DOHH2 (cell line): ENCODE measurements at regions not wholly inside any gene's neighbourhood (a gene's known extent, or its start where the extent isn't known, plus 50 kb on each side); places are given as distances from the start of the nearest gene placed in this dataset.
"Not testable (repeated sequence)": the region's sequence is repeated elsewhere in the genome, so short reads cannot be mapped to it uniquely, and the experiment has no call there.

ENCODE experiments used
- H3F3A ChIP-seq: fragments of 200-600 bp; sonication (generic), shearing (Covaris generic); 2 replicates; pipeline ENCODE4 v1.6.0; 2016; ENCODE audit warnings: antibody characterized with exemption, mild to moderate bottlenecking; ENCODE audit not compliant: control insufficient read depth, insufficient read depth
- H3K27ac ChIP-seq: fragments of 200-600 bp; sonication (generic); 2 replicates; pipeline ENCODE4 v1.5.1; 2014; ENCODE audit warnings: low read depth, mild to moderate bottlenecking, low read length, moderate library complexity
- H3K27me3 ChIP-seq: fragments of 200-600 bp; sonication (generic); 2 replicates; pipeline ENCODE4 v1.6.1; 2014; ENCODE audit warnings: mild to moderate bottlenecking, low read length, mixed read lengths; ENCODE audit not compliant: control insufficient read depth
- H3K36me3 ChIP-seq: fragments of 200-600 bp; sonication (generic); 2 replicates; pipeline ENCODE4 v1.6.1; 2014; ENCODE audit warnings: mild to moderate bottlenecking, low read length, moderate library complexity, mixed read lengths; ENCODE audit not compliant: control insufficient read depth
- H3K4me1 ChIP-seq: fragments of 200-600 bp; sonication (generic); 2 replicates; pipeline ENCODE4 v1.6.1; 2014; ENCODE audit warnings: mild to moderate bottlenecking, low read length, mixed read lengths; ENCODE audit not compliant: control insufficient read depth
- H3K4me2 ChIP-seq: fragments of 200-600 bp; sonication (generic); 2 replicates; pipeline ENCODE4 v1.6.0; 2014; ENCODE audit warnings: mild to moderate bottlenecking, low read length, moderate library complexity
- H3K4me3 ChIP-seq: fragments of 200-600 bp; sonication (generic); 2 replicates; pipeline ENCODE4 v1.5.1; 2014; ENCODE audit warnings: mild to moderate bottlenecking, low read length, mixed read lengths
- H3K79me2 ChIP-seq: fragments of 200-600 bp; sonication (generic); 2 replicates; pipeline ENCODE4 v1.6.1; 2014; ENCODE audit warnings: mild to moderate bottlenecking, low read length, mixed read lengths; ENCODE audit not compliant: control insufficient read depth
- H3K9me2 ChIP-seq: fragments of 200-600 bp; sonication (generic); replicated peaks from 2 replicates; pipeline ENCODE4 v1.6.1; 2014; ENCODE audit warnings: mild to moderate bottlenecking, low read length, mixed read lengths; ENCODE audit not compliant: control insufficient read depth
- H3K9me3 ChIP-seq: fragments of 200-600 bp; sonication (generic); 2 replicates; pipeline ENCODE4 v1.6.1; 2014; ENCODE audit warnings: antibody characterized with exemption, low read length, mixed read lengths; ENCODE audit not compliant: control insufficient read depth, insufficient read depth
- H4K20me1 ChIP-seq: fragments of 200-600 bp; sonication (generic); 2 replicates; pipeline ENCODE4 v1.6.0; 2014; ENCODE audit warnings: low read depth, mild to moderate bottlenecking, antibody characterized with exemption, low read length, moderate library complexity; ENCODE audit not compliant: control insufficient read depth, insufficient read depth
- EZH2phosphoT487 ChIP-seq: fragments of 200-600 bp; sonication (generic); IDR thresholded peaks from 2 replicates; pipeline ENCODE4 v1.6.1; 2017; ENCODE audit warnings: borderline replicate concordance, mild to moderate bottlenecking, antibody characterized with exemption, low read length, moderate library complexity, mixed read lengths
- TF ChIP-seq, protein P1 (sequence below): fragments of 200-600 bp; sonication (generic); IDR thresholded peaks from one replicate; pipeline ENCODE4 v1.5.1; 2014; ENCODE audit warnings: antibody characterized with exemption, mild to moderate bottlenecking, low read depth, low read length; ENCODE audit not compliant: poor library complexity, severe bottlenecking

DNA sequence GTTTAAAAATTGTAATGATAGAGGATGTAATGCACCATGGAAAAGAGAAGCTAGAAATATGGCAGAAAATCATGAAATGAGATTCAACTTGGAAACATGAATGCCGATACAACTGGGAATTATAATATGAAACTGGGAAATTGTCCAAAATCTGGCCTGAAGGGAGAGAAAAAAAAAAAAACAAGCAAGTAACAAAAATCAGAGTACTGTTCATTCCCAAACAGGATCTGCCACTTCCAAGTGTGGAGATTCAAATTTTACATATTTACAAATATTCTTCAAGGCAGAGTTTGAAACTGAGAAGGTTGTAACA lies 56.6 kb upstream of the MOCS2 start:
- H3K9me3 ChIP-seq, result no peaks in the 10 kb centered on the region
- TF ChIP-seq EZH2phosphoT487, result no peak
- TF ChIP-seq, protein P1, sequence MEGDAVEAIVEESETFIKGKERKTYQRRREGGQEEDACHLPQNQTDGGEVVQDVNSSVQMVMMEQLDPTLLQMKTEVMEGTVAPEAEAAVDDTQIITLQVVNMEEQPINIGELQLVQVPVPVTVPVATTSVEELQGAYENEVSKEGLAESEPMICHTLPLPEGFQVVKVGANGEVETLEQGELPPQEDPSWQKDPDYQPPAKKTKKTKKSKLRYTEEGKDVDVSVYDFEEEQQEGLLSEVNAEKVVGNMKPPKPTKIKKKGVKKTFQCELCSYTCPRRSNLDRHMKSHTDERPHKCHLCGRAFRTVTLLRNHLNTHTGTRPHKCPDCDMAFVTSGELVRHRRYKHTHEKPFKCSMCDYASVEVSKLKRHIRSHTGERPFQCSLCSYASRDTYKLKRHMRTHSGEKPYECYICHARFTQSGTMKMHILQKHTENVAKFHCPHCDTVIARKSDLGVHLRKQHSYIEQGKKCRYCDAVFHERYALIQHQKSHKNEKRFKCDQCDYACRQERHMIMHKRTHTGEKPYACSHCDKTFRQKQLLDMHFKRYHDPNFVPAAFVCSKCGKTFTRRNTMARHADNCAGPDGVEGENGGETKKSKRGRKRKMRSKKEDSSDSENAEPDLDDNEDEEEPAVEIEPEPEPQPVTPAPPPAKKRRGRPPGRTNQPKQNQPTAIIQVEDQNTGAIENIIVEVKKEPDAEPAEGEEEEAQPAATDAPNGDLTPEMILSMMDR, result no peak

DNA sequence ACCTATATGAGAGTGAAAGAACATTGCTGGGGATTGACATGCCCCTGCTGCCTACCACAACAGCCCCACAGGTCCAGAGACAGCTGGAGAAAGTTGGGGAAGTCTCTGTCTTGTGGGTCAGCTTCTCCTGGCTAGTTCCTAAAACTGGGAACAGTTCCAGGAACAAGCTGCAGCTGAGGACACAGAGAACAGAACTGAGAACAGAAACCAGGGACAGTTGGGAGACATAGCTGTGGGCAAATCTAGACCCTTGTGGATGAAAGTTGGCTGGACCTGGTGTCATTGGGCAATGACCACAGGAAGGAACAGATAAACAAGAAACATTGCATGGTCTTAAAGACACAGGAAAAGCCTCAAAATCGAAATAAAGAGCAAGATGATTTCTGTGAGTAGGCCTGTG lies 58.3 kb upstream of the MOCS2 start:
- H3K27ac ChIP-seq, result no peak overlapping the region

More for the DNA sequence above, 56.6 kb upstream of the MOCS2 start:
- no peaks in the 10 kb centered on the region for H3K79me2 ChIP-seq
- no peaks in the 10 kb centered on the region for H3F3A ChIP-seq
- no peaks in the 10 kb centered on the region for H3K36me3 ChIP-seq
- H3K27ac ChIP-seq, result no peak overlapping the region
- H3K4me1 ChIP-seq, result no peaks in the 10 kb centered on the region
- no peaks in the 10 kb centered on the region for H3K9me2 ChIP-seq
- no peak overlapping the region for H3K4me2 ChIP-seq
- no peak overlapping the region for H3K4me3 ChIP-seq
- H3K27me3 ChIP-seq, result no peaks in the 10 kb centered on the region
- H4K20me1 ChIP-seq, result no peaks in the 10 kb centered on the region

DNA sequence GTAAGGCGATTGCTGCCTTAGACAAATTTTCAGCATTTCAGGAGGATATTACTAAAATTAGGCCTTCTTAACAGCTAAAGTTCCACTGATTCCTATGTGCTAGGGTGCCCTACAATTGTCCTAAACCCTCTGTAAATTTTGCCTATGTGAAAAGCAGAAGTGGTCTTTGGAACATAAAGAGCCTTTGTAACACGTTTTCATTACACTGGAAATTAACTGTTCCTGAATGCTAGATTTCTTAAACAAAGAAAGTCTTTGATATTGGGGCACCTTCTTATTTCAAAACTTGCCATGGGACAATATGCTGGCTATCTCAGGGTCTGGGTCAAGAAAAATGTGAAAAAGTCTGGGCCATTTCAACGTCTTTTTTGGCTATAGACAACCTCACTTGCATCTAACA lies 60.4 kb upstream of the MOCS2 start:
- Histone ChIP-seq H3K9me2 (no peaks in the 10 kb centered on the region), H3K4me1 (no peaks in the 10 kb centered on the region), H3K27me3 (no peaks in the 10 kb centered on the region), H3K4me2 (no peak overlapping the region), H3K27ac (no peak overlapping the region), H4K20me1 (no peaks in the 10 kb centered on the region), H3K9me3 (no peaks in the 10 kb centered on the region), H3F3A (no peaks in the 10 kb centered on the region), H3K4me3 (no peak overlapping the region), H3K36me3 (no peaks in the 10 kb centered on the region), H3K79me2 (no peaks in the 10 kb centered on the region)
- no peak for TF ChIP-seq EZH2phosphoT487
- TF ChIP-seq, protein P1, result no peak

More for the DNA sequence above, 58.3 kb upstream of the MOCS2 start:
- no peaks in the 10 kb centered on the region for H4K20me1 ChIP-seq
- H3K4me1 ChIP-seq, result no peaks in the 10 kb centered on the region
- no peak overlapping the region for H3K4me2 ChIP-seq
- H3K27me3 ChIP-seq, result no peaks in the 10 kb centered on the region
- TF ChIP-seq EZH2phosphoT487, result no peak
- TF ChIP-seq, protein P1, result no peak
- no peaks in the 10 kb centered on the region for H3K9me2 ChIP-seq
- H3K79me2 ChIP-seq, result no peaks in the 10 kb centered on the region
- H3K4me3 ChIP-seq, result no peak overlapping the region
- no peaks in the 10 kb centered on the region for H3K36me3 ChIP-seq
- no peaks in the 10 kb centered on the region for H3F3A ChIP-seq
- H3K9me3 ChIP-seq, result no peaks in the 10 kb centered on the region

DNA sequence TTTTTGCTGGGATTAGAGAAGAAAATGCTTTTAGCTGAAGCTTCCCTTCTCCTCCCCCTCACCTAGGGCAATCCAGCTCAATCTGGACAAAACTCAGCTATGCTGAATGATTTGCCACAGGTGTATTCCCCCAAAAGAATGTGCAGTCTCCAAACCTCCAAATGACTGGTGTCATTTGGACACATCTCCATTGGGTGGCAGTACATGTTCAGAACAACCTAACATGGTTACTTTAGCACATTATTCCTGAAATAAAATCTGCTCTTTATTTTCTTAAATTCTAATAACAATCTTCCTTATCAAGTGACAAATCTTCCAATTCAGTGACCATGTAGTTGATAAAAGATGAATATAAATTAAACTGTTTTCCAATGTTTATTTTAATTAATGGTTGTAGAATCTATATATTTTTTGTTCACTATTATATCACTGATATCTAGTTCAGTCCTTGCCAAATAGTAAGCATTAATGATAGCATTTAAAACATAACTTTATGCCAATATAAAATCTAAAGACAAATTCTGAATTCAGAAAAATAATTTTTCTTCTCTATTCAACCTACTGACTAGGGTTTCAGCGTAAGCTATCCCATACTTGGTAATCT lies 61.3 kb upstream of the MOCS2 start:
- H3K4me3 ChIP-seq, result no peak overlapping the region
- no peaks in the 10 kb centered on the region for H3K9me2 ChIP-seq
- TF ChIP-seq, protein P1, result peak; percentile 48
- TF ChIP-seq EZH2phosphoT487, result no peak
- H3K4me1 ChIP-seq, result no peaks in the 10 kb centered on the region
- no peaks in the 10 kb centered on the region for H3K36me3 ChIP-seq
- no peaks in the 10 kb centered on the region for H4K20me1 ChIP-seq
- no peak overlapping the region for H3K27ac ChIP-seq
- H3K79me2 ChIP-seq, result no peaks in the 10 kb centered on the region
- no peaks in the 10 kb centered on the region for H3F3A ChIP-seq
- H3K4me2 ChIP-seq, result no peak overlapping the region
- H3K9me3 ChIP-seq, result no peaks in the 10 kb centered on the region
- no peaks in the 10 kb centered on the region for H3K27me3 ChIP-seq

DNA sequence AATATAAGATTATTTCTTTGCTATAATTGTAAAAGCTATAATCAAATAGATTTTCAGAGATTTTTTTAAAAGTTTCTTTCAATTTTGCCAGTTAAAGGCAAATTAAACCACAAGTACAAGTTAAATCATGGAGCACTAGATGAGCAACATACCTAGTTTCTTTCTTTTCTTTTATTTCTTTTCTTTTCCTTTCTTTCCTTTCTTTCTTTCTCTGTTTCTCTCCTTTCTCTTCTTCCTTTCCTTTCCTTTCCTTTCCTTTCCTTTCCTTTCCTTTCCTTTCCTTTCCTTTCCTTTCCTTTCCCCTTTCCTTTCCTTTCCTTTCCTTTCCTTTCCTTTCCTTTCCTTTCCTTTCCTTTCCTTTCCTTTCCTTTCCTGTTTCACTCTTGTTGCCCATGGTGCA lies 62.5 kb upstream of the MOCS2 start:
- not testable (repeated sequence) for H3K36me3 ChIP-seq, H3K9me2 ChIP-seq, H3K4me3 ChIP-seq, H3K27me3 ChIP-seq, H3K79me2 ChIP-seq, H3K4me1 ChIP-seq, H3F3A ChIP-seq, H4K20me1 ChIP-seq, H3K27ac ChIP-seq, H3K4me2 ChIP-seq, H3K9me3 ChIP-seq
